ENCODE measurements at regions not wholly inside any gene's neighbourhood (a gene's known extent, or its start where the extent isn't known, plus 50 kb on each side); places are given as distances from the start of the nearest gene placed in this dataset.

DNA sequence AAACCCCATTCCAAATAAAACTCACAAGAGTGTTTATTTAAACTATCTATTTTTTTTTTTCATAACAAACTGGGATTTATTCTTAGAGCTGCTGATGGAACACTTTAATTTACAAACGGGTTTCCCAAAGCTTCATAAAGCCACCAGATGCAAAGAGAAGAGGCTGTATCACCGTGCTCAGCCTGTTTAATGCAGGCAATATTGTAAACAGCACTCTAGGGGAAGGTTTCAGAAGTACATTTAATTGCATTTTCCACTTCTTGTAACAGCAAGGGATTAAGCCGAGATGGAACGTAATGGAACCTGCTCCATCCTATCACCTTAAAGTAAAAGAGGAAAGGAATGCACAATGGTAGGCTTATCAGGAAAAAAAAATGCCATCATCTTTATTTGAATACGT is 550.6 kb upstream of the ARGLU1 start:
- H3K4me1 Mint-ChIP-seq (ENCODE audit: low read depth): no peaks in the 10 kb centered on the region
- no peaks in the 10 kb centered on the region for H3K27me3 Mint-ChIP-seq
- intact Hi-C loops (cut with micrococcal nuclease): no loop called here
- no peak for DNase-seq
- H3K27ac Mint-ChIP-seq: no peak overlapping the region
- no peaks in the 10 kb centered on the region for H3K36me3 Mint-ChIP-seq
- no peak overlapping the region for H3K4me3 Mint-ChIP-seq
- ChIA-PET POLR2A (no interaction called here), CTCF (no interaction called here)
- H3K9me3 Mint-ChIP-seq: no peaks in the 10 kb centered on the region

GRCh38 chr13:107117327-107118012 is 549.5 kb upstream of the ARGLU1 start:
- ChIA-PET CTCF (no interaction called here), POLR2A (no interaction called here)
- no peak for DNase-seq
- intact Hi-C loops (cut with micrococcal nuclease): no loop called here
- H3K4me1 Mint-ChIP-seq (ENCODE audit: low read depth): no peaks in the 10 kb centered on the region
- H3K27ac Mint-ChIP-seq: no peak overlapping the region
- H3K36me3 Mint-ChIP-seq: no peaks in the 10 kb centered on the region
- no peak overlapping the region for H3K4me3 Mint-ChIP-seq
- no peaks in the 10 kb centered on the region for H3K9me3 Mint-ChIP-seq
- H3K27me3 Mint-ChIP-seq: no peaks in the 10 kb centered on the region

- Mint-ChIP-seq H3K9me3 (no peaks in the 10 kb centered on the region), H3K36me3 (no peaks in the 10 kb centered on the region), H3K4me3 (no peak overlapping the region), H3K27ac (no peak overlapping the region), H3K27me3 (no peaks in the 10 kb centered on the region), H3K4me1 (ENCODE audit: low read depth) (no peaks in the 10 kb centered on the region)
- no peak for DNase-seq
- CTCF ChIA-PET: no interaction called here
- POLR2A ChIA-PET: no interaction called here
- intact Hi-C loops (cut with micrococcal nuclease): no loop called here
Measured at GRCh38 chr13:107113387-107113786, 545.5 kb upstream of the ARGLU1 start.

DNA sequence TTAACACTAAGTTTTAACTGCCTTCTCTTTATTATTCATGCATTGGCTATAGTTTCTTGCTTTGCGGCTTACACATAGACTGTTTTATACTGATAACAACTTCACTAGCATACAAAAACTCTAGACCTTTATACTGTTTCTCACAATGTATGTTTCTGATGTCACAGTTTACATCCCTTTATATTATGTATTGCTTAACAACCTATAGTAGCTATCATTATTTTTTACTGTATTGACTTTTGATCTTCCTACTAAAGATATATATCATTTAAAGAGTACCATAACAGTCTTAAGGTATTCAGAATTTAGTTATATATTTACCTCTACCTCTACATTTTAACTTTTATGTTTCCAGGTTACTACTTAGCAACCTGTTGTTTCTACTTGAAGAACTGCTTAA is 543.3 kb upstream of the ARGLU1 start:
- intact Hi-C loops (cut with micrococcal nuclease): no loop called here

GRCh38 chr13:107104631-107105030 is 536.7 kb upstream of the ARGLU1 start:
- Mint-ChIP-seq H3K4me1 (ENCODE audit: low read depth) (no peaks in the 10 kb centered on the region), H3K9me3 (peaks cover 2% of the 10 kb centered on the region), H3K27ac (no peak overlapping the region), H3K36me3 (no peaks in the 10 kb centered on the region), H3K27me3 (no peaks in the 10 kb centered on the region), H3K4me3 (no peak overlapping the region)
- ChIA-PET CTCF (no interaction called here), POLR2A (no interaction called here)
- no peak for DNase-seq
- intact Hi-C loops (cut with micrococcal nuclease): no loop called here

More for the DNA sequence above, 543.3 kb upstream of the ARGLU1 start:
- no peak overlapping the region for H3K4me3 Mint-ChIP-seq
- H3K36me3 Mint-ChIP-seq: no peaks in the 10 kb centered on the region
- no peaks in the 10 kb centered on the region for H3K27me3 Mint-ChIP-seq
- no peaks in the 10 kb centered on the region for H3K9me3 Mint-ChIP-seq
- DNase-seq: no peak
- ChIA-PET CTCF (no interaction called here), POLR2A (no interaction called here)
- H3K27ac Mint-ChIP-seq: no peak overlapping the region
- no peaks in the 10 kb centered on the region for H3K4me1 Mint-ChIP-seq (ENCODE audit: low read depth)

DNA sequence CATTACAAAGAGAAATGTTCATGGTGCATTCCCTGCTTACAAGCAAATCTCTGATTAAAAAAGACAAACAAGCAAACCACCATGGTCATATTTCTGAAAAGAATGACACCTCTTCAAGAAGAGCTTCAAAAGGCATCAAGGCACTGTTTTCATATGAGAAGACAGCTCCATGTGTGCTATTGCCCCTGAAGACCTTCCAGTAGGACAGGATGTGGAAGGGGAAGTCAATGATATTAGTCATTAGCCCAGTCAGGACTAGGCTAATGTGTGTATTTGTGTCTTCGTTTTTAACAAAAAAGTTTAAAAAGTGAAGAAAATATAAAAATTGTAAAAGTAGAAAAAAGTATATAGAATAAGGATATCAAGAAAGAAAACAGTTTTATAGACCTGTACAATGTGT is 534.7 kb upstream of the ARGLU1 start:
- intact Hi-C loops (cut with micrococcal nuclease): no loop called here
- H3K4me3 Mint-ChIP-seq: no peak overlapping the region
- POLR2A ChIA-PET: no interaction called here

GRCh38 chr13:107099661-107100060 is 531.7 kb upstream of the ARGLU1 start:
- POLR2A ChIA-PET: no interaction called here
- Mint-ChIP-seq H3K4me3 (no peak overlapping the region), H3K9me3 (peaks cover 2% of the 10 kb centered on the region), H3K4me1 (ENCODE audit: low read depth) (no peaks in the 10 kb centered on the region), H3K36me3 (no peaks in the 10 kb centered on the region), H3K27me3 (no peaks in the 10 kb centered on the region), H3K27ac (no peak overlapping the region)
- CTCF ChIA-PET: no interaction called here
- no peak for DNase-seq
- intact Hi-C loops (cut with micrococcal nuclease): no loop called here

More for the DNA sequence above, 534.7 kb upstream of the ARGLU1 start:
- Mint-ChIP-seq H3K4me1 (ENCODE audit: low read depth) (no peaks in the 10 kb centered on the region), H3K36me3 (no peaks in the 10 kb centered on the region), H3K9me3 (peaks cover 2% of the 10 kb centered on the region), H3K27ac (no peak overlapping the region), H3K27me3 (no peaks in the 10 kb centered on the region)
- no peak for DNase-seq
- CTCF ChIA-PET: no interaction called here

GRCh38 chr13:107097916-107098315 is 530.0 kb upstream of the ARGLU1 start:
- Mint-ChIP-seq H3K4me3 (no peak overlapping the region), H3K27ac (no peak overlapping the region), H3K27me3 (no peaks in the 10 kb centered on the region), H3K36me3 (no peaks in the 10 kb centered on the region), H3K9me3 (peaks cover 2% of the 10 kb centered on the region), H3K4me1 (ENCODE audit: low read depth) (no peaks in the 10 kb centered on the region)
- intact Hi-C loops (cut with micrococcal nuclease): no loop called here
- ChIA-PET POLR2A (no interaction called here), CTCF (no interaction called here)
- DNase-seq: no peak

DNA sequence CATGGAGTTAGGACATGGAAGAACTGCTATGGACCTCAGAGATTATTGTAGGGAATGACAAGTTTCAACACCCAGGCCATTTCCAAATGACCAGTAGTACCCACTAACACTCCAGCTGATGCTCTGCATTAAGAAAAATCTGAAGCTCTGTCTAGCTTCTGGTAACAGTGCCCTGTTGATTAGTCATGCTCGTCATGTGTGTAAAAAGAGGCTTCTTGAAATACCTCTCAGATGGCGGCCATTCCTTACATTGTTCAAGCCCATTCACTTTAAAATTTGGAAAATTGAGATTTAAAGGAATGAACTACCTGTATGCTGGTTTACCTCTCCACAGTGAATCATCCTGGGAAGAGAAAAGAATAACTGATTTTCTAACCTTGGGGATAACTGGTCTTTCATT is 527.9 kb upstream of the ARGLU1 start:
- Mint-ChIP-seq H3K4me1 (ENCODE audit: low read depth) (no peaks in the 10 kb centered on the region), H3K4me3 (no peak overlapping the region), H3K27me3 (no peaks in the 10 kb centered on the region), H3K27ac (no peak overlapping the region), H3K9me3 (no peaks in the 10 kb centered on the region), H3K36me3 (no peaks in the 10 kb centered on the region)
- intact Hi-C loops (cut with micrococcal nuclease): no loop called here
- CTCF ChIA-PET: no interaction called here
- DNase-seq: no peak
- POLR2A ChIA-PET: no interaction called here

DNA sequence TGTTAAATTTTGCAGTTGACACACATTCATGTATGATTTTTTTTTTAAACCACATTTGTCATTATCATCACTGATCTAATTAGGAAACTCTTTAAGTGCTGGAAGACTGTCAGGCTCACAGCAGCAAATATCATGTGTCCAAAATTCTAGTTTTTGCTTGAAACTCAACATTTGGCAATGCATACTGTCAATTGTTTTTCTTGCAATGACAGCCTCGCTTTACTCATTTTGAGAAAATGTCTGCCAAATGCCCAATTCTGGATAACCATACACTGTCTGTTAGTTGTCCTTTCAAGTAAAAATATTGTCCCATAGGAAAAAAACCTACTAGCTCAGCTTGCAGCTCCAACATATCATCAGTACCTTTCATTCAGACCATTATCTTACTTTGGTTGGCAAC is 523.9 kb upstream of the ARGLU1 start:
- Mint-ChIP-seq H3K27me3 (no peaks in the 10 kb centered on the region), H3K27ac (no peak overlapping the region), H3K4me3 (no peak overlapping the region), H3K36me3 (no peaks in the 10 kb centered on the region), H3K9me3 (no peaks in the 10 kb centered on the region), H3K4me1 (ENCODE audit: low read depth) (no peaks in the 10 kb centered on the region)
- ChIA-PET POLR2A (no interaction called here), CTCF (no interaction called here)
- DNase-seq: no peak
- intact Hi-C loops (cut with micrococcal nuclease): no loop called here

DNA sequence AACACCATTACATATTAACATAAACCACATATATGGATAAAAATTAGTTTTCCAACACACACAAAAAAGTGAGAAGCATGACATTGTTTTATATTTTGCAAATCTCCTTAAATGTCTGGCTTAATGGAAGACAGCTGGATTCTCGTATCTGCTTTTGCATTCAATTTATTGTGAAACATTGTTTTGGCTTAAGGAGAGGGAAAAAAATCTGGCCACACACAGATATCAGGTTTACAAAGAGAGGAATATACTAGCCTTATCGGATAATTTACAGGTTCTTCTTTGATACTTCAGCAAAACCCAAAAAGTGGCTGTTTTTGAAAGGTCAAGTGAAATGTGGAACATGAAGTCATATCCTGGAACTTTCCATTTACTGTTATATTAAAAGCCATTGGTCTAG is 523.5 kb upstream of the ARGLU1 start:
- intact Hi-C loops (cut with micrococcal nuclease): no loop called here
- H3K9me3 Mint-ChIP-seq: no peaks in the 10 kb centered on the region
- H3K27me3 Mint-ChIP-seq: no peaks in the 10 kb centered on the region
- no peak overlapping the region for H3K4me3 Mint-ChIP-seq
- H3K4me1 Mint-ChIP-seq (ENCODE audit: low read depth): no peaks in the 10 kb centered on the region
- H3K27ac Mint-ChIP-seq: no peak overlapping the region
- ChIA-PET POLR2A (no interaction called here), CTCF (no interaction called here)
- no peaks in the 10 kb centered on the region for H3K36me3 Mint-ChIP-seq
- DNase-seq: no peak

GRCh38 chr13:107088061-107088460 is 520.1 kb upstream of the ARGLU1 start:
- H3K4me3 Mint-ChIP-seq: no peak overlapping the region
- no peaks in the 10 kb centered on the region for H3K9me3 Mint-ChIP-seq
- ChIA-PET POLR2A (no interaction called here), CTCF (no interaction called here)
- H3K4me1 Mint-ChIP-seq (ENCODE audit: low read depth): no peaks in the 10 kb centered on the region
- no peak for DNase-seq
- no peaks in the 10 kb centered on the region for H3K36me3 Mint-ChIP-seq
- intact Hi-C loops (cut with micrococcal nuclease): no loop called here
- H3K27me3 Mint-ChIP-seq: no peaks in the 10 kb centered on the region
- no peak overlapping the region for H3K27ac Mint-ChIP-seq

DNA sequence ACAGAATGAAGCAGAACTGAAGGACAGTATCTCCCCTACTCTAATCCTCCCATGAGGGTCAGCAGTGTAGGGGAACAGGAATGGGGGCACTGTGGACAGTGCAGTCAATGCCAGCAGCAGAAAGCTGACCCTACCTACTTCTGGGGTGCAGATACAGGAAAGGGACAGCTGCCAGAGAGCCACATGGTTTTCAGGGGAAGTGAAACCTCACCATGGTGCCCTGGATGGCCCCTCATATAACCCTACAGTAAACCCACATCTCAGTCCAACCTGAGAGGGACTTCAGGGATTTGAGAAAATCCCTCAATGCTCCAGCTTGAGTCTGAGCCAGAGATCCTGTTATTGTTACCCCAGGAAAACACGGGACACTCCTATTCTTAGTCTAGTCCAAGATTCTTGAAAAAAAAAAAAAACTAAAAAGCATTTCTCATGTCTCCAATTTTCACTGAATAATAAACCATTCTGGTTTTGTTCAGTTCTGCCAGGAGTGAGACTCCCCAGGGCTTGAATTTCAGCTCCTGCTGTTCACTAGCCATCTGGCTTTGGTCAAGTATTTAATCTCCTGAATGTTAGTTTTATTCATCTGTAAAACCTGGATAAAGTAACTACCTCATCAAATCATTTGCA is 511.6 kb upstream of the ARGLU1 start:
- no peak for DNase-seq
- Mint-ChIP-seq H3K36me3 (no peaks in the 10 kb centered on the region), H3K4me1 (ENCODE audit: low read depth) (no peaks in the 10 kb centered on the region), H3K27me3 (no peaks in the 10 kb centered on the region), H3K9me3 (peaks cover 5% of the 10 kb centered on the region), H3K4me3 (no peak overlapping the region), H3K27ac (no peak overlapping the region)
- intact Hi-C loops (cut with micrococcal nuclease): no loop called here
- ChIA-PET POLR2A (no interaction called here), CTCF (no interaction called here)

Measured in activated CD4-positive, alpha-beta memory T cell treated with anti-CD3 and anti-CD28 coated beads for 36 hours (primary cell).